ACC112 (cell line): ENCODE measurements at regions not wholly inside any gene's neighbourhood (a gene's known extent, or its start where the extent isn't known, plus 50 kb on each side); places are given as distances from the start of the nearest gene placed in this dataset.
A peak's percentile ranks its signal among the peaks of the same experiment; 100 is the strongest.

Source experiments
- H2AFZ ChIP-seq: fragments of 200-600 bp; sonication (generic); one replicate; pipeline ENCODE4 v1.6.0; 2017; ENCODE audit warnings: antibody characterized with exemption, low read length; ENCODE audit not compliant: unreplicated experiment
- H3K27ac ChIP-seq: fragments of 200-600 bp; sonication (generic); 2 replicates; pipeline ENCODE4 v1.5.1; 2014; ENCODE audit warnings: low read depth, mild to moderate bottlenecking, antibody characterized with exemption, low read length, moderate library complexity
- H3K27me3 ChIP-seq: fragments of 200-600 bp; sonication (generic); 2 replicates; pipeline ENCODE4 v1.6.1; 2014; ENCODE audit warnings: mild to moderate bottlenecking, antibody characterized with exemption, low read length, moderate library complexity, mixed read lengths; ENCODE audit not compliant: insufficient read depth
- H3K36me3 ChIP-seq: fragments of 200-600 bp; sonication (generic); 2 replicates; pipeline ENCODE4 v1.6.1; 2016; ENCODE audit warnings: mild to moderate bottlenecking, antibody characterized with exemption, low read length, moderate library complexity, mixed read lengths; ENCODE audit not compliant: insufficient read depth
- H3K4me1 ChIP-seq: fragments of 200-600 bp; sonication (generic); one replicate; pipeline ENCODE4 v1.6.1; 2016; ENCODE audit warnings: low read length, mixed read lengths; ENCODE audit not compliant: insufficient read depth, unreplicated experiment, control insufficient read depth
- H3K4me3 ChIP-seq: fragments of 200-600 bp; sonication (generic); 2 replicates; pipeline ENCODE4 v1.5.1; 2014; ENCODE audit warnings: mild to moderate bottlenecking, low read depth, low read length
- H3K79me2 ChIP-seq: fragments of 200-600 bp; sonication (generic); one replicate; pipeline ENCODE4 v1.6.0; 2016; ENCODE audit warnings: low read length; ENCODE audit not compliant: control insufficient read depth, unreplicated experiment, insufficient read depth

GRCh38 chr3:152549263-152549662 is 280.5 kb downstream of the MBNL1 start:
- H3K36me3 ChIP-seq = no peaks in the 10 kb centered on the region
- H3K4me3 ChIP-seq = no peak overlapping the region
- no peak overlapping the region for H3K27ac ChIP-seq
- no peak overlapping the region for H2AFZ ChIP-seq
- no peaks in the 10 kb centered on the region for H3K79me2 ChIP-seq
- H3K4me1 ChIP-seq = peaks cover 3% of the 10 kb centered on the region
- H3K27me3 ChIP-seq = no peaks in the 10 kb centered on the region

- Histone ChIP-seq H3K36me3 (no peaks in the 10 kb centered on the region), H3K27ac (no peak overlapping the region), H2AFZ (no peak overlapping the region)
Observed at GRCh38 chr3:152550284-152550683, 281.6 kb downstream of the MBNL1 start.

GRCh38 chr3:152554980-152555379 is 280.0 kb upstream of the P2RY1 start:
- H3K27ac ChIP-seq = peak overlapping the region; percentile 92
- no peaks in the 10 kb centered on the region for H3K36me3 ChIP-seq
- H2AFZ ChIP-seq = peak overlapping the region; percentile 54
- no peaks in the 10 kb centered on the region for H3K79me2 ChIP-seq
- peaks cover 47% of the 10 kb centered on the region for H3K4me1 ChIP-seq
- H3K4me3 ChIP-seq = peak overlapping the region; percentile 18; the same call in 1 of the 2 replicates
- H3K27me3 ChIP-seq = no peaks in the 10 kb centered on the region

More at GRCh38 chr3:152550284-152550683, 281.6 kb downstream of the MBNL1 start:
- no peaks in the 10 kb centered on the region for H3K79me2 ChIP-seq
- no peaks in the 10 kb centered on the region for H3K27me3 ChIP-seq
- no peak overlapping the region for H3K4me3 ChIP-seq
- peaks cover 13% of the 10 kb centered on the region for H3K4me1 ChIP-seq

- H2AFZ ChIP-seq = peak overlapping the region; percentile 54
- peaks cover 47% of the 10 kb centered on the region for H3K4me1 ChIP-seq
- H3K27ac ChIP-seq = peak overlapping the region; percentile 92
- H3K27me3 ChIP-seq = no peaks in the 10 kb centered on the region
- H3K36me3 ChIP-seq = no peaks in the 10 kb centered on the region
- peak overlapping the region; percentile 18; the same call in 1 of the 2 replicates for H3K4me3 ChIP-seq
- no peaks in the 10 kb centered on the region for H3K79me2 ChIP-seq
Observed at GRCh38 chr3:152555666-152556291, 279.2 kb upstream of the P2RY1 start.

GRCh38 chr3:152556731-152557254 is 278.1 kb upstream of the P2RY1 start:
- H2AFZ ChIP-seq = peak overlapping the region; percentile 82
- H3K36me3 ChIP-seq = no peaks in the 10 kb centered on the region
- peak overlapping the region; percentile 61 for H3K4me3 ChIP-seq
- H3K27me3 ChIP-seq = no peaks in the 10 kb centered on the region
- H3K79me2 ChIP-seq = no peaks in the 10 kb centered on the region
- H3K27ac ChIP-seq = peak overlapping the region; percentile 92
- peaks cover 47% of the 10 kb centered on the region for H3K4me1 ChIP-seq

- H3K36me3 ChIP-seq = no peaks in the 10 kb centered on the region
- H3K27ac ChIP-seq = peak overlapping the region; percentile 92
- H2AFZ ChIP-seq = peak overlapping the region; percentile 82
- no peaks in the 10 kb centered on the region for H3K27me3 ChIP-seq
- peaks cover 47% of the 10 kb centered on the region for H3K4me1 ChIP-seq
- H3K4me3 ChIP-seq = peak overlapping the region; percentile 61
- no peaks in the 10 kb centered on the region for H3K79me2 ChIP-seq
Observed at GRCh38 chr3:152557302-152557999, 277.5 kb upstream of the P2RY1 start.

- Histone ChIP-seq H3K79me2 (no peaks in the 10 kb centered on the region), H3K4me1 (peaks cover 47% of the 10 kb centered on the region), H3K36me3 (no peaks in the 10 kb centered on the region), H3K27ac (peak overlapping the region; percentile 92; the same call in 1 of the 2 replicates), H3K4me3 (no peak overlapping the region), H2AFZ (no peak overlapping the region), H3K27me3 (no peaks in the 10 kb centered on the region)
Observed at GRCh38 chr3:152558386-152558785, 276.5 kb upstream of the P2RY1 start.

- Histone ChIP-seq H3K4me1 (peaks cover 44% of the 10 kb centered on the region), H3K27ac (no peak overlapping the region), H3K27me3 (no peaks in the 10 kb centered on the region)
Observed at GRCh38 chr3:152559246-152559645, 275.7 kb upstream of the P2RY1 start.

GRCh38 chr3:152564459-152564858 is 270.5 kb upstream of the P2RY1 start:
- H2AFZ ChIP-seq = no peak overlapping the region

More at GRCh38 chr3:152559246-152559645, 275.7 kb upstream of the P2RY1 start:
- Histone ChIP-seq H3K36me3 (no peaks in the 10 kb centered on the region), H2AFZ (no peak overlapping the region), H3K79me2 (no peaks in the 10 kb centered on the region), H3K4me3 (no peak overlapping the region)

GRCh38 chr3:152574461-152575079 is 260.4 kb upstream of the P2RY1 start:
- Histone ChIP-seq H3K27ac (no peak overlapping the region), H2AFZ (peak overlapping the region; percentile 85)

More at GRCh38 chr3:152564459-152564858, 270.5 kb upstream of the P2RY1 start:
- Histone ChIP-seq H3K79me2 (no peaks in the 10 kb centered on the region), H3K4me3 (no peak overlapping the region), H3K27me3 (no peaks in the 10 kb centered on the region), H3K4me1 (no peaks in the 10 kb centered on the region), H3K36me3 (no peaks in the 10 kb centered on the region), H3K27ac (no peak overlapping the region)

More at GRCh38 chr3:152574461-152575079, 260.4 kb upstream of the P2RY1 start:
- H3K4me3 ChIP-seq = no peak overlapping the region
- H3K36me3 ChIP-seq = no peaks in the 10 kb centered on the region
- H3K79me2 ChIP-seq = no peaks in the 10 kb centered on the region
- no peaks in the 10 kb centered on the region for H3K27me3 ChIP-seq
- peaks cover 7% of the 10 kb centered on the region for H3K4me1 ChIP-seq
